VCaP (cell line): ENCODE measurements at regions not wholly inside any gene's neighbourhood (a gene's known extent, or its start where the extent isn't known, plus 50 kb on each side); places are given as distances from the start of the nearest gene placed in this dataset.
A peak's percentile ranks its signal among the peaks of the same experiment; 100 is the strongest.
"Not testable (repeated sequence)": the region's sequence is repeated elsewhere in the genome, so short reads cannot be mapped to it uniquely, and the experiment has no call there.

Experiments used
- H3K27ac ChIP-seq: fragments of 450-650 bp; 2 replicates; pipeline ENCODE4 v1.5.1; 2017
- CTCF ChIP-seq: fragments of 450-650 bp; conservative IDR thresholded peaks from 2 replicates; pipeline ENCODE4 v1.5.1; 2017; ENCODE audit warnings: mild to moderate bottlenecking, moderate library complexity

- H3K27ac ChIP-seq, result no peak overlapping the region
- no peak for TF ChIP-seq CTCF
Measured at GRCh38 chr13:24563087-24563486, 50.5 kb upstream of the PARP4 start.

- not testable (repeated sequence) for H3K27ac ChIP-seq
Measured at GRCh38 chr13:24563971-24564370, 51.4 kb upstream of the PARP4 start.

- no peak for TF ChIP-seq CTCF
- no peak overlapping the region for H3K27ac ChIP-seq
Measured at GRCh38 chr13:24564881-24565280, 52.3 kb upstream of the PARP4 start.

- not testable (repeated sequence) for H3K27ac ChIP-seq
Measured at GRCh38 chr13:24567593-24567992, 55.0 kb upstream of the PARP4 start.

GRCh38 chr13:24574847-24575246, 62.3 kb upstream of the PARP4 start:
- TF ChIP-seq CTCF, result no peak
- no peak overlapping the region for H3K27ac ChIP-seq

- peak; percentile 84 for TF ChIP-seq CTCF
- H3K27ac ChIP-seq, result peak overlapping the region; percentile 60
Measured at GRCh38 chr13:24580315-24580714, 67.7 kb upstream of the PARP4 start.

GRCh38 chr13:24581578-24581977, 69.0 kb upstream of the PARP4 start:
- H3K27ac ChIP-seq, result not testable (repeated sequence)

- H3K27ac ChIP-seq, result peak overlapping the region; percentile 78
Measured at GRCh38 chr13:24591697-24592096, 79.1 kb upstream of the PARP4 start.

GRCh38 chr13:24597906-24598670, 82.1 kb upstream of the ATP12A start:
- H3K27ac ChIP-seq, result not testable (repeated sequence)

- H3K27ac ChIP-seq, result not testable (repeated sequence)
Measured at GRCh38 chr13:24599019-24599791, 81.0 kb upstream of the ATP12A start.

GRCh38 chr13:24605923-24606372, 74.3 kb upstream of the ATP12A start:
- TF ChIP-seq CTCF, result no peak
- H3K27ac ChIP-seq, result no peak overlapping the region
